Endothelial cell of umbilical vein (primary cell): ENCODE measurements at regions not wholly inside any gene's neighbourhood (a gene's known extent, or its start where the extent isn't known, plus 50 kb on each side); places are given as distances from the start of the nearest gene placed in this dataset.

Experiments
- BruUV-seq: library from RNA; stranded (reverse); fragments of 400-500 nt; replicated peaks from 2 replicates; lab custom pipeline; 2021; lab: Mats Ljungman, UMichigan
- CTCF ChIA-PET: fragments of 300-600, 350-600 bp; sonication (Branson Sonifier 250); formaldehyde crosslinking; loops from one replicate; lab custom pipeline; 2021; ENCODE audit warnings: antibody characterized with exemption, inconsistent platforms; lab: Charles Lee
- POLR2A ChIA-PET: fragments of 300-600, 350-600 bp; sonication (Branson Sonifier 250); formaldehyde crosslinking; loops from one replicate; lab custom pipeline; 2021; ENCODE audit warnings: antibody characterized with exemption, inconsistent platforms; lab: Charles Lee
- DNase-seq: peaks from one replicate; pipeline ENCODE4 v3.0.0-alpha.2; 2011; ENCODE audit warnings: low read depth, low spot score
- FAIRE-seq: peaks from 2 replicates; lab custom pipeline; 2011; peaks lifted over from hg19 to GRCh38; lab: Jason Lieb, UNC
- H2AFZ ChIP-seq: 2 replicates; pipeline ENCODE4 v1.6.0; 2012; ENCODE audit warnings: low read depth, low read length, control low read depth, inconsistent platforms
- H3K27ac ChIP-seq: 2 replicates; pipeline ENCODE4 v1.5.1; 2011; ENCODE audit warnings: low read depth, mild to moderate bottlenecking, control low read depth, low read length, moderate library complexity; ENCODE audit not compliant: insufficient read depth
- H3K27me3 ChIP-seq, 2 experiments: 2 replicates each; pipeline versions ENCODE4 v1.6.0 to v1.6.1; 2011; ENCODE audit warnings: low read length in 2 of 2, mixed read lengths in 1 of 2; ENCODE audit not compliant: control insufficient read depth in 2 of 2, insufficient read depth in 2 of 2
- H3K36me3 ChIP-seq, 2 experiments: 2 replicates in 1 of 2; 3 replicates in 1 of 2; pipeline ENCODE4 v1.5.1; 2011; ENCODE audit warnings: low read length in 2 of 2, mild to moderate bottlenecking in 1 of 2, moderate library complexity in 1 of 2; ENCODE audit not compliant: control insufficient read depth in 2 of 2, insufficient read depth in 2 of 2; ENCODE audit errors: extremely low read depth in 1 of 2
- H3K4me1 ChIP-seq: 3 replicates; pipeline ENCODE4 v1.5.1; 2011; ENCODE audit warnings: mild to moderate bottlenecking, low read length; ENCODE audit not compliant: control insufficient read depth, insufficient read depth; ENCODE audit errors: extremely low read depth
- H3K4me2 ChIP-seq: 2 replicates; pipeline ENCODE4 v1.6.1; 2011; ENCODE audit warnings: low read length, control low read depth, mixed read lengths; ENCODE audit not compliant: insufficient read depth
- H3K4me3 ChIP-seq, 3 experiments: fragments of 200-600 bp in 1 of 3; sonication (generic), shearing (Covaris generic) in 1 of 3; replicated peaks in 1 of 3; 2 replicates each; pipeline ENCODE4 v1.5.1; 2011 to 2016; ENCODE audit warnings: control low read depth in 3 of 3, low read length in 3 of 3, mild to moderate bottlenecking in 2 of 3, inconsistent platforms in 1 of 3, low read depth in 1 of 3, moderate library complexity in 1 of 3; ENCODE audit not compliant: insufficient read depth in 1 of 3
- H3K79me2 ChIP-seq: 2 replicates; pipeline ENCODE4 v1.6.0; 2012; ENCODE audit warnings: low read length, inconsistent platforms; ENCODE audit not compliant: control insufficient read depth, insufficient read depth
- H3K9ac ChIP-seq: replicated peaks from 2 replicates; pipeline ENCODE3; 2011; ENCODE audit warnings: low read length, control low read depth; ENCODE audit not compliant: insufficient read depth; ENCODE audit errors: extremely low read depth
- H3K9me1 ChIP-seq: replicated peaks from 3 replicates; pipeline ENCODE4 v1.6.0; 2011; ENCODE audit warnings: mild to moderate bottlenecking, low read length; ENCODE audit not compliant: control insufficient read depth, insufficient read depth; ENCODE audit errors: extremely low read depth
- H3K9me3 ChIP-seq: replicated peaks from 2 replicates; pipeline ENCODE4 v1.5.1; 2012; ENCODE audit warnings: low read length, inconsistent platforms; ENCODE audit not compliant: control insufficient read depth, insufficient read depth
- H4K20me1 ChIP-seq: replicated peaks from 2 replicates; pipeline ENCODE3; 2011; ENCODE audit warnings: mild to moderate bottlenecking, low read length; ENCODE audit not compliant: control insufficient read depth, insufficient read depth; ENCODE audit errors: extremely low read depth
- CTCF ChIP-seq, 2 donors: IDR thresholded peaks; 1 replicate in 1 of 2; 2 replicates in 1 of 2; pipeline ENCODE4 v1.5.1; 2011; ENCODE audit warnings: low read length in 2 of 2, mild to moderate bottlenecking in 2 of 2, moderate library complexity in 2 of 2, control low read depth in 1 of 2, inconsistent platforms in 1 of 2, low read depth in 1 of 2; ENCODE audit not compliant: insufficient read depth in 1 of 2; ENCODE audit errors: extremely low read depth in 1 of 2
- EZH2 ChIP-seq: IDR thresholded peaks from 2 replicates; pipeline ENCODE4 v1.6.1; 2012; ENCODE audit warnings: borderline replicate concordance, low read depth, mild to moderate bottlenecking, moderate library complexity, low read length, inconsistent platforms; ENCODE audit not compliant: severe bottlenecking
- FOS ChIP-seq: IDR thresholded peaks from 2 replicates; pipeline ENCODE4 v1.6.1; 2011; ENCODE audit warnings: mild to moderate bottlenecking, low read length, moderate library complexity, borderline replicate concordance; ENCODE audit not compliant: insufficient read depth
- GATA2 ChIP-seq: IDR thresholded peaks from 2 replicates; pipeline ENCODE4 v1.7.0; 2011; ENCODE audit warnings: low read depth, mild to moderate bottlenecking, moderate library complexity, mixed read lengths, low read length; ENCODE audit not compliant: insufficient read length, insufficient read depth
- JUN ChIP-seq: IDR thresholded peaks from 2 replicates; pipeline ENCODE4 v1.6.1; 2011; ENCODE audit warnings: borderline replicate concordance, low read depth; ENCODE audit not compliant: insufficient read length, insufficient read depth
- MAX ChIP-seq: IDR thresholded peaks from 2 replicates; pipeline ENCODE4 v1.6.1; 2011; ENCODE audit not compliant: insufficient read depth, insufficient read length
- MYC ChIP-seq: IDR thresholded peaks from one replicate; pipeline ENCODE4 v1.6.1; 2011; ENCODE audit warnings: mild to moderate bottlenecking, low read depth, low read length
- POLR2A ChIP-seq: IDR thresholded peaks from 2 replicates; pipeline ENCODE4 v1.6.1; 2012; ENCODE audit warnings: low read depth, mild to moderate bottlenecking, control low read depth, low read length
- POLR2AphosphoS5 ChIP-seq: IDR thresholded peaks from 2 replicates; pipeline ENCODE4 v1.6.1; 2012; ENCODE audit warnings: low read depth, mild to moderate bottlenecking, control low read depth, low read length, moderate library complexity; ENCODE audit not compliant: insufficient read depth
- dilution Hi-C: fragments of 300-500 bp; cut with MboI; formaldehyde crosslinking; loops from one replicate; pipeline ENCODE4 v1.15.0; 2019; ENCODE audit warnings: low sequenced_read_pairs; ENCODE audit not compliant: extremely low pct_ligation_motif_present
- intact Hi-C: fragments of 100-400 bp; cut with micrococcal nuclease; formaldehyde crosslinking; loops from one replicate; pipeline ENCODE4 v1.10.0; 2022

- FAIRE-seq: no peak
- dilution Hi-C loops: no loop called here
- CTCF ChIA-PET: no interaction called here
Observed at GRCh38 chrX:94633237-94633636, 959.2 kb downstream of the FAM133A start.

More at GRCh38 chrX:94633237-94633636, 959.2 kb downstream of the FAM133A start:
- Histone ChIP-seq H3K4me2 (no peak overlapping the region), H3K4me3 (no peak overlapping the region), H3K9me3 (no peaks in the 10 kb centered on the region), H3K27ac (no peak overlapping the region), H2AFZ (no peak overlapping the region), H3K9ac (no peak overlapping the region), H4K20me1 (no peaks in the 10 kb centered on the region), H3K27me3 (no peaks in the 10 kb centered on the region), H3K79me2 (no peaks in the 10 kb centered on the region), H3K36me3 (no peaks in the 10 kb centered on the region), H3K9me1 (no peaks in the 10 kb centered on the region), H3K4me1 (no peaks in the 10 kb centered on the region)
- no peak for DNase-seq
- POLR2A ChIA-PET: no interaction called here
- no TSS peak for BruUV-seq
- TF ChIP-seq CTCF (IDR thresholded peaks at IDR 0.05; ENCODE audit: extremely low read depth in 1 of 2, insufficient read depth in 1 of 2, low read depth in 1 of 2, low read length in 2 of 2) (no peak), MYC (no peak), EZH2 (no peak), GATA2 (no peak), MAX (no peak), FOS (no peak), JUN (no peak), POLR2A (no peak), POLR2AphosphoS5 (no peak)
- intact Hi-C loops: no loop called here
